COLO668 (cell line): ENCODE measurements at regions not wholly inside any gene's neighbourhood (a gene's known extent, or its start where the extent isn't known, plus 50 kb on each side); places are given as distances from the start of the nearest gene placed in this dataset.
"Not testable (repeated sequence)": the region's sequence is repeated elsewhere in the genome, so short reads cannot be mapped to it uniquely, and the experiment has no call there.

ENCODE experiments used
- DNase-seq: peaks from one replicate; lab custom pipeline; 2025; ENCODE audit not compliant: unreplicated experiment; lab: John Stamatoyannopoulos, UW

DNA sequence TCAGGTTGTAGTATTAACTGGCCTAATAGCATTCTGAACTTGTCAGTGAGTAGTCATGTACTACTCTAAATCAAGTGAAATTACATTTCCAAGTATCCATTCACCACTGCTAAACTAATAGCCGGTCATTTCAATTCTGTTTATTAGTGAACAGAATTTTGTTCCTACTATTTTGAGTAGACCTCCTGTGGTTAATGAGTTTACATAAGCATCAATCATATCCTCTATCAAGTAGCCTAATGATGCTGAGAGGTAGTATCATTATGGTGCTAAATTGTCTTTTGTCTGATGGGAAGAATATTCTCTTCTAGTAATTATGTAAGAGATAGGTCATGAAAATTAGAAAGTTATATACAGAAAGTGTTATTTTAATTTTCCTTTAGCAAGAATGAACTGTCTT is 602.8 kb downstream of the KCNT2 start:
- DNase-seq = no peak

DNA sequence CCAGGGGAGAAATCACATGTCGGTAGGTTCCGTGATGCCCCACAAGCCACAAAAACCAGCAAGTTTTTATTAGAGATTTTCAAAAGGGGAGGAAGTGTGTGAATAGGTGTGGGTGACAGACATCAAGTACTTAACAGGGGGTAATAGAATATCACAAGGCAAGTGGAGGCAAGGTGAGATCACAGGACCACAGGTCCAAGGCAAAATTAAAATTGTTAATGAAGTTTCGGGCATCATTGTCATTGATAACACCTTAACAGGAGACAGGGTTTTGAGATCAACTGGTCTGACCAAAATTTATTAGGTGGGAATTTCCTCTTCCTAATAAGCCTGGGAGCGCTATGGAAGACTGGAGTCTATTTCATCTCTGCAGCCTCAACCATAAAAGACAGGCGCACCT is 603.9 kb downstream of the KCNT2 start:
- DNase-seq = not testable (repeated sequence)

DNA sequence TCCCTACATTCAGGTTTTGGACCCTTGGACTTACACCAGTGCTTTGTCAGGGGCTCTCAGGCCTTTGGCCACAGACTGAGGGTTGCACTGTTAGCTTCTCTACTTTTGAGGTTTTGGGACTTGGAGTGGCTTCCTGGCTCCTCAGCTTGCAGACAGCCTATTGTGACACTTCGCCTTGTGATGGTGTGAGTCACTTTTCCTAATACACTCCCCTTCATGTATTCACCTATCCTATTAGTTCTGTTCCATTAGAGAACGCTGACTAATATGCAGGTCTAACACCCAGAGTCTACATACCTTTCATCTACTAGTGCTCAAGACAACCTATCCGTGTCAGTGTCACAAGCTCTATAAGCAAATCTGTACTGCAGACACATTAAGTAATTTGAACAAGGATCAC is 605.3 kb downstream of the KCNT2 start:
- no peak for DNase-seq

DNA sequence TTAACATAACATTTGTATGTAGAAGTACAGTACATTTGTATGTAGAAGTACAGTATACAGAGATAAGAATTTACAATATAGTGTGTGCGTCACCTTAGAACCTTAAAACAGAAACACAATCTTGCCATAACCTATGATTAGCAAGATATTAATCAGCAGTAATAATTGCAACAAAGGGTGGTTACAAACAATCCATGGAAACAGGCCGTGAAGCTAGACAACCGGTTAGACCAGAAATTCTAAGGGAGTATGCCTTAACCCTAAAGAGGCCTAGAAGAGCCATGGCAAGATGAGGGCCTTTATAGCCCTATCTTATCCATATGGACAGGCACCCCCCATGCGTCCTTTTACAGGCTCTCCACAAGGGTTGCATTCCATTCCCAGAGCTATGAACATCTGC is 605.9 kb downstream of the KCNT2 start:
- not testable (repeated sequence) for DNase-seq

DNA sequence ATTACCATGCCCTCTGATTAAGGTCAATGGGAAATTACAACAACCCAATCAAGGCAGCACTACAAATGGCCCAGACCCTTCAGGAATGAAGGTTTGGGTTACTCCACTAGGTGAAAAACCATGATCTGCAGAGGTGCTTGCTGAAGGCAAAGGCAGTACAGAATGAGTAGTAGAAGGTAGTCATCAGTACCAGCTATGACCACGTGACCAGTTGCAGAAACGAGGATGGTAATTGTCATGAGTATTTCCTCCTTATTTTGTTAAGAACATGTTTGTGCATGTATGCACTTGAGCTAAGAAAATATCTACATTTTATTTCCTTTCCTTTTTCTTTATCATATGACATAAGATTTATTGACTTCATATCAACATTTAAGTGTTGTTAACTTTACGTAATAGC is 607.1 kb downstream of the KCNT2 start:
- DNase-seq = no peak

DNA sequence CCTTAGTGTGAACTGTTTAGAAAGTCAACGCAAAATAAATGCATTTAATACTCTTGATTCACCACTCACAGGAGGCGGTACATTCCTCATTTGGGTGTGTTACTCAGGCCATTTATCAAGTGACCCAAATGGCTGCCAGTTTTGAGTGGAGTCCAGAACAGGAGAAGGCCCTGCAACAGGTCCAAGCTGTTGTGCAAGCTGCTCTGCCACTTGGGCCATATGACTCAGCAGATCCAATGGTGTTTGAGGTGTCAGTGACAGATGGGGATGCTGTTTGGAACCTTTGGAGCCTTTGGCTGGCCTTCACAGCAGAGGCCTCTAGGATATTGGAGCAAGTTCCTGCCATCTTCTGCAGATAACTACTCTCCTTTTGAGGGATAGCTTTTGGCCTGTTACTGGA is 609.2 kb downstream of the KCNT2 start:
- DNase-seq = no peak

DNA sequence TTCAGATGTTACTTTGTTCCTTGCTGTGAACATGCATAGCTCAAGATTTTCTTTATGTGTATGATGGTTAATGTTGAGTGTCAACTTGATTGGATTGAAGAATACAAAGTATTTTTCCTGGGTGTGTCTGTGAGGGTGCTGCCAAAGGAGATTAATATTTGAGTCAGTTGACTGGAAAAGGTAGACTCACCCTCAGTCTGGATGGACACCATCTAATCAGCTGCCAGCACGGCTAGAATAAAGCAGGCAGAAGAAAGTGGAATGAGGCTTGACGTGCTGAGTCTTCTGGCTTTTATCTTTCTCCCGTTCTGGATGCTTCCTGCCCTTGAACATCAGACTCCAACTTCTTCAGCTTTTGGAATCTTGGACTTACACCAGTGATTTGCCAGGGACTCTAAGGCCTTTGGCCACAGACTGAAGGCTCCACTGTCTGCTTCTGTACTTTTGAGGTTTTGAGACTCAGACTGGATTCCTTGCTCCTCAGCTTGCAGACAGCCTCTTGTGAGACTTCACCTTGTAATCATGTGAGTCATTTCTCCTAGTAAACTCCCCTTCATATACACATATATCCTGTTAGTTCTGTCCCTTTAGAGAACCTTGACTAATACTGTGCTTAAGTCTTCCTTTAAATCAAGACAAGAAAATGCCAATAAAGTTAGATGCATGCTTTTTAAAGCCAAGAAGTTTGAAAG is 626.6 kb downstream of the KCNT2 start:
- DNase-seq = no peak

DNA sequence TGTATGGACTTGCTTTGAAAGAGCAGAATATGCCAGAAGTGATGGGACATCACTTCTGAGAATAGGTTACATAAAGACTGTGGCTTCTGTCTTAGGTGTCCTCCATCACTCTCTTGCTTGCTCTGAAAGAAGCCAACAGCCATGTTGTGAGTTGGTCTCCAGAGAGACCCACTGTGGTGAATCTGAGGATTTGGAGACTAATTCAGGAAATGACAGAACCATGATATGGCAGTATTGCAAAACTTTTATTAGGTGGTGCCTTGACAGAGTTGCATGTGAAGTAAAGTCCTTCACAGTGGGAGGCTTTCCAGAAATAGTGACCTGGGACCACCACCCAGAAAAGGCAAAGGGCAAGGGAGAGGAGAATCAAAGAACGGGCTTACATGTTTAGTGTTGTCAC is 628.6 kb downstream of the KCNT2 start:
- DNase-seq = no peak

DNA sequence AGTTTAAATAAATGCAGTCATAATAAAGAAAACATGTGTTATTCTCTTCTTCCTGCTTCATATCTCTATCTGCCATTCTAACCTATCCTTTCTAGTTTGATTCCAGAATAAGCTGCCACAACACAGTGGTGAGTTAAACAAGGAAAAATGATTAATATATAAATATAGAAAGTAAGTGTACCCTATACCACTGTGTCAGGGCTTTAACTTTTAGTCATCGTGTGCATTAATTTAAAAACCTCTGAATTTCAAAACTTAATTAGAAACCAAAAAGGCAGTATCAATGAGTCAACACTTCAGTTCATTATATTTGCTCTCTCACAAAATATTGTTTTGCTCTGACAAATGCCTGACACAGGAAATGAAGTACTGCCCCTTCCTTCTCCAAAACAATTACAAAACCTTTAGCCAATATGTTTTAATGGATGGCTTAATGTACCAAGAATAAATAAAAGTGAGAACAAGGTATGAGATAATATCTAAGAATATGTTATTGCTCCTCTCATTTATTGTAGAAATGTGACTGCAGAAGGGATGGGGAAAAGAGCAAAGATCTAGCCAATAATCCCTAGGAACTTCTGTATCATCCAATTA is 634.8 kb downstream of the KCNT2 start:
- DNase-seq = no peak

DNA sequence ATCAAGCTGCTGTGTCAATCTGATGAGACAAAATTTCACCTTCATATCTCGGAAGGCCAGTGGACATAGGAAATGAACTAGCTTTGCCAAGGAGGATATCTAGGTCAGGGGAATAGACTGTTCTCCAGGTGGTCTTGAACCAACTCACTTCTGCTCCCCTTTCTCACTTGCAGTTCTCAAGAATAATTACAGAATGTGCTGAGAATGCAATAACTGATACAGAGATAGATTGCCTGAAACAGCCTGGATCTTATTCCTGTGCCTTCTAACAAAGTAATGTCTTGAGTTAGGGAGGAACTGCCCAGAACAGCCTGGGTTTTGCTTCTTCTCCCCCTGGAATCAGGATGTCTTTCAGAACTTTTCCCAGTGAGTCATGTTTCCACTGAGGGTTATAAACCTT is 636.7 kb downstream of the KCNT2 start:
- no peak for DNase-seq

DNA sequence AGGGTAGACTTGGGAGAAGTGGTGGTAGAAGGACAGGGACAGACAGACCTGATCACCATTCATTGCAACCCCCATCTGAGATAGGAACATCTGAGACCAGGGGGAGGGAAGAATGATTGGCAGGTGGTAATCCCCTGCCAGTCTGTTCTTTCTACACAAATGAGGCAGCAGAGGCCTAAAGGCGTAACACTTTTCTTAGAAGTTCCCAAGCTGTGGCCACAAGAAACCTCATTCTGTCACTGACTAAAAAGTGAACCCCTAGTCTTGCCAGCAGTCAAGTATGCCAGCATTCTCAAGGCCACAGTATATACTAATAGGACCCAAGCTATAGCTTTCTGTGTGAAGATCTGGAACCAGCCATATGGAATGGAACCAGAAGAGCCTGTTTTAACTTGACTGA is 638.0 kb downstream of the KCNT2 start:
- no peak for DNase-seq

DNA sequence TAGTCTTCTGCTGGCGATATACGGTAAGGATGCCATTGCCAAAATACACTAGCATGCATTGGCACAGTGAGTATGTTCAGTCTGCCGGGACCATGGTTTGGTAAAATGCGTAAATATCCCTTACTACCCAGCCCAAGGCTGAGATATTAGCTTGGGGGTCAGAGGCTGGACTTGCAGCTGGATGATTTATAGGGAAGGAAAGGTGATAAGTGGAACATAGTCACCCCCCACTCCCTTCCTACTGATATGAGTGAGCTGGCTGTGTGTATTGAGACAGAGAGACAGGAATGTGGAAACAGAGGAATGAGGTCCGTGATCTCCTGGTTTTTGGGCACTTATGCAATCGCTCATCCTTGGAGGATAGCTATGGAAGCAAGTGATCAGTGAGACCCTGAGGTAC is 642.8 kb downstream of the KCNT2 start:
- DNase-seq = no peak

DNA sequence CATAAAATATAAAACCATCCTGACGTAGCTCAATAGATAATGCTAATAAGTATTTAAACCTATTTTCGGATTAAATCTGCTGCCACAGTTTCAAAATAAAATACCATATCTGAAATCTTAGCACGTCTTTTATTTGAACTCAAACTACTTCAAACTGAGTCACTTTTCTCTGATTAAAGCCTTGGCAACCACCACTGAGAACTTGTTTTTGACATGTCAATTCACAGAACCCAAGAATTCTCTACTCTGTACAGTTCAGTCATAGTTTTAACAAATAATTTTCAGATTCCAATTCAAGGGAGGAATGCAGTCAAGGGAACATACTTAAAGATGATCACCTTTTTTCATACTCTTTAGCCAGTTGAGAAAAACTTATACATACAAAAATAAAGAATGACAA is 643.2 kb downstream of the KCNT2 start:
- no peak for DNase-seq

DNA sequence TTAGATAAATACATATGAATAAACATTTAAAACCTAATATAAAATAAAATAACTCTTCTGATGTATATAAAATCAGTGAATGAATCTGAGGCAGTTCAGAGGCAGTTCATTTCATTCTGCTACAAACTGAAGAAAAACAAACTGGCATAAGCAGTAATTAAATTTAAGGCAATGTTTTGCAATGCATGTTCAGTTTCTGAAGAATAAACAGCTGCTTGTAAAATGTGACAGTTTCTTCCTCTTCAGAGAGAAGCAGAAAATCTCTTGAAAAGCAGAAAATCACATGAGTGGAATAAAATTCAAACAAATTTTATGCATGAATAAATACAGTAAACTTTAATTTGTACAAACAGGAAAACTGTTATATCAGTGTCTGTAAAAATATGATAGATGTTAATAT is 643.7 kb downstream of the KCNT2 start:
- no peak for DNase-seq

DNA sequence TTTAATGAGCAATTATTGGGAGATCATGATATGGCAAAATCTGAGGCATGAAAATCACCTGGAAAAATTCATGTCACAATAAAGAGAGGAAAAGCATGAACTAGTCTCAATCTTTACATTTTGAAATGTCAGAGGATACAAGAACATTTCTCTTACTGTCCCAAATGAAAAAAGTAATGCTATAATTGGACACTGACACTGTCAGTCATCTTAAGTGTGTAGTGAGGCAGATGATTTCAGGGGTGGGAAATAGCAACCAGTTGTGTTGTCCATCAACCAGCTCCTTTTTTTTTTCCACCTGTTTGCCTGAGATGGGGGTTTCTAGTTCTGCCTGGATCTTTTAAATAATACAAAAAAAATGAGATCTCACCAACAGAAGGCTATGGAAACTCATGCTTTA is 646.2 kb downstream of the KCNT2 start:
- no peak for DNase-seq

DNA sequence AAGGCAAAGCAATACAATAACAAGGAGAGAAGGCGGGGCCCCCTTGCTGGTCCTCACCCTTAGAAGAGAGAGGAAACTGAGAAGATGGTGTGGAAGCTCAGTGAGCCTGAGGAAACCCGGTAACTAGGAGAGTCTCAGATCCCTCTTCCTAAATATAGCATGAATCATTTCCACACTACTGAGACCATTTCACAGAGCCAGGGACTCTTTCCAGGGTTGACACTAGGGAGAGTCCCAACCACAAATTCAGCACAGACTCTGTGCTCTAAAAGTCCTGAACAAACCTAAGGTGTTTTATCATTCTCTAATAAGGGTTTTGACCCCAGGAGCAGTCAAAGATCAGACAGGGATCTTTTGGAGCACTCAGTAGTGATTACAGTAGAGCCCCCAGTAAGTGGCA is 647.7 kb downstream of the KCNT2 start:
- DNase-seq = no peak

DNA sequence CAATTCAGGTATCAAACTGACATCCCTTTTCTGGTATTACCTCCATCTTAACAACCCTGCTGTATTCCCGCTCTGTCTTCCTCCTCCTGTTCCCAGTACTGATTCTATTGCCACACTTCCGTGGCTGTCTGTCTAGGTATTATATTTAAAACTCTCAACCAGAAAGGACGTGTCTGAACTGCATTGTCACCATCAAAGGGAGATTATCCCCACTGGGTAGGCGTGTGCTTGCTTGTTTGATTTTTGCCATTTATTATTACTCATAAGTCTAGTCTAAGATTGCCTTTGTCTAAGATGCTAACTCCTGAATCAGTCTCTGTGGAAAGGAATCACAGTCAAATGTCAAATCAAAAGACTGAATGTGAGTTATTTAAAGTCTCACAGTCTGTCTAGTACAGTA is 650.1 kb downstream of the KCNT2 start:
- no peak for DNase-seq

DNA sequence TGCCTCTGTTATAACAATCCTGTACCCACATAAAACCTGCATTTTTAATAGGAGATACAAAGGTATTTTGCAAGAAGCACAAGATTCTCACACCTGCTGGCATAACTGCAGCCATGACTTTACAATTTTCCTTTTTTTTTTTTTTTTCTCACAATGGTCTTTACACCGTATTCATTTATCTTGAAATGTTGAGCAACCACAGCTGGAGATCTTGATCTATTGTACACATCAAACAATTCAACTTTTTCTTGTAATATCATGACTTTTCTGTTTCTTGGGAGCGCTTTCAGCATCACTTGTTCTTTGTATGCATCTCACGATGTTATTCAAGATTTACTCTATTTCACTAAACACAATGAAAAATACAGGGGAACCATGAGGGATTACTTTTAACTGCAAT is 651.4 kb downstream of the KCNT2 start:
- DNase-seq = no peak

DNA sequence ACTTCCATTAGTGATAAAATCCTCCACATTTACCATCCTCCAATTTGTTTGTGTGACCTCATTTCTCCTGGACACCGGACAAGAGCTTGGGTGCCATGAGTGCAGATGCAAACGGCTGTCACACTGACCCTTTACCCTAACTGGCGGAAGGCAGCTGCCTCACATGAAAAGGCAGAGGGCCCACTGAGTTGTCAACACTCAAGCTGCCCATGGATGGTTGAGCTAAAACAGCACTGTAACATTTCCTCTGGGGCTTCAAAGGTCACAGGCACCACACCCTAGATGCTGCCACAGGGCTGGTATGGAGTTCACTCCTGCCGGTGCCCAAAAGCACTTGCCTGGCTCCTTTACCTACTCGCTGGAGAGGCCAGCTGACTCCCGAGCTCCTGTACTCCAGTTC is 653.4 kb downstream of the KCNT2 start:
- no peak for DNase-seq

DNA sequence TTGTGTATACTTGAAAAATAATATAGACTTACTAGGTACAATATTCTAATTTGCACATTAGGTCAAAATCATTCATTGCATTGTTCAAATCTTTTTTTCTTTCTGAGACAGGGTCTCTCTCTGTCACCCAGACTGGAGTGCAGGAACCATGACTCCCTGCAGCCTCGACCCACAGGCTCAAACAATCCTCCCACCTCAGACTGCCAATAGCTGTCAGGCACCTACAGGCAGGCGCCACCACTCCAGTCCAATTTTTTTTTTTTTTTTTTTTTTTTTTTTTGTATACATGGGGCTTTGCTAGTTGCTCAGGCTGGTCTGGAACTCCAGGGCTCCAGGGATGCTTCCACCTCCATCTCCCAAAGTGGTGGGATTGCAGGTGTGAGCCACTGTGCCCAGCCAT is 656.9 kb downstream of the KCNT2 start:
- no peak for DNase-seq

DNA sequence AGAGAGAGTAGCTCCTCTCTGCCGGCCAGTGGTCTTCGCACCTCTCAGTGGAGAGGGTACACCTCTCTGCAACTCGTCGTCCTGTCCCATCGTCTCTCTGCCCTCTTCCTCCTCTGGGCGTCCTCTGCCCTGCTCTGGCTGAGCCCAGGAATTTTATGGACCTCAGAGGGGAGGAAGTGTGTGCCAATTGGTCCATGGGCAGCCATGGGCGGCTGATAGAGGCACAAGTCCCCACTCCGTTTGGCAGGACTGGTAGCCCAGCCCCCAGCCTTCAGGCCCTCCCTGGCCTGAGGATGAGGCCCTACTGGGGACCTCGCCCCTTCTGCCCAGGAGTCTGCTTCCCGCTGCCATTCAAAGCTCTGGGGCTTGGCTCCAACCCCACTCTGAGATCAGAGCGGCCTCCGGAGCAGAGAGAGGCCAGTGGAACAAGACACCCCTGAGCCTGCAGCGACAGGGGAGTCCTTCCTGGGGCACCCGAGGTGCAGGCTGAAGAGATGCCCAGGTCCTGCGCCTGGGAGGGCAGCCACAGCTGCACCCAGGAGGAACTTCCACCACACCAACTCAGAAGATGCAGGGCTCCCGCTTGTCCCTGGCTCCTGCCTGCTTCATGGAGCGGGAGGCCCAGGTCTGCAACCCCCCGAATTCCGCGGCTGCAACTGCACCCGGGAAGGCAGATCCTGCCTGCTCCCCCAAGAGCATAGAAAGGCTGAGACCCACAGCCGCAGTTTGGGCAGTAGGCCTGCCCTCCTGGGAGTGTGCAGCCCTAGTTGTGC is 659.9 kb downstream of the KCNT2 start:
- no peak for DNase-seq

DNA sequence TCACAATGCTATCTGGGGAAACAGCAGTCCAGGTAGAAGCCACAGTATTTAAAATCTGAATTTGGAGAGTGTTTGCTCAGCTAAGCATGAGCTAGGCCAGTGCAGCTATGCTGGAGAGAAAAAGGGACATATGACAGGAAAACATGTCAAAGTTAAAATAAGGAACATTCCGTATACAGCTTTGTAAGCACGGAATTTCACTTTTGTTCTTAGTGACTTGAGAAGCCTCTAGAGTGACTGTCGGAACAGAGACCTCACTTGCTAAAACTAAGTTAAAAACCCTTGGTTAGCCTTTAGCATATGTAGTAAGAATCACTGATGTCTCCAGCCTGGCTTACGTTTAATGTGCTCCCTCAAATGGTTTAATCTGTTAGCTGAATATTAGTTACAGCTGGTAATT is 661.7 kb downstream of the KCNT2 start:
- no peak for DNase-seq

DNA sequence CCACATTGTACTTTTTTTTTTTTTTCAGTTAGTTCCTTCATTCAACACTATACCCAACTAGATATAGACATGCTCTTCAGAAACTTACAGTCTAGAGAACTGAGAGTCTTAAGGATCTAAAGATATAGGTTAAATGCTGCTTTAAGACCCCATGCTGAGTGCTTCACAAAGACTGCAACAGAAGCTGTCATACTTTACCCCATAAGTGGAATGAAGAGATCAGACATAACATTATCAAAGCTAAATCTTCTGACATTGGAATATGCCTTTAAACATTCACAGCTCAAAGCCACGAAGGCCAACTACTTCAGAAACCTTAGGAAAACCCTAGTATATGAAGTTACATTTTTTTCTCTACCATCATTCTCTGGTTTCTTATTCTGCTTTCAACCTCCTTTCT is 666.4 kb downstream of the KCNT2 start:
- no peak for DNase-seq
